ENCODE measurements at regions not wholly inside any gene's neighbourhood (a gene's known extent, or its start where the extent isn't known, plus 50 kb on each side); places are given as distances from the start of the nearest gene placed in this dataset.

DNA sequence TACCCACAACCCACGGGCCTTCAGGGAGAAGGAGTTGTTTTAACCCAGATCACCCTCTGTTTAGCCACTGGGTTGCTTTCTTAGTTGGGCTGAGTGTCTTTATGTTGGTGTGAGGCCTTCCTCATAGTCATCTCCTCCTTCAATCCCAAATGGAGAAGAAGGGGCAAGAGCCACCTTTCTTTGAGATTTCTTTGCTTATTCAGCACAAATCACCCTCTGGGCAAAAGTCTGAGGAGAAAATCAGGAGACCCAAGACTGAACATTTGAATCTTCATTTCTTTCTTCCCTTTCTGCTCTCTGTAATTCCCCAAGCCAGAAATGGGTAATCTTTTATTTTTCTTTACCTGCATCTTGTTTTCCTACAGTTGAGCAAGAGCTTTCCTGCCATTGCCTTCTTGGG, 329.0 kb downstream of the TLE4 start:
- Histone ChIP-seq H3K9me3 (no peaks in the 10 kb centered on the region), H3K4me3 (no peak overlapping the region), H3K4me1 (no peaks in the 10 kb centered on the region), H3K36me3 (no peaks in the 10 kb centered on the region), H3K27ac (no peak overlapping the region), H3K27me3 (no peaks in the 10 kb centered on the region)
- TF ChIP-seq POLR2AphosphoS5 (IDR thresholded peaks at IDR 0.05) (no peak), POLR2A (IDR thresholded peaks at IDR 0.05) (no peak), EP300 (IDR thresholded peaks at IDR 0.05) (no peak)
- TF ChIP-seq, protein P1, sequence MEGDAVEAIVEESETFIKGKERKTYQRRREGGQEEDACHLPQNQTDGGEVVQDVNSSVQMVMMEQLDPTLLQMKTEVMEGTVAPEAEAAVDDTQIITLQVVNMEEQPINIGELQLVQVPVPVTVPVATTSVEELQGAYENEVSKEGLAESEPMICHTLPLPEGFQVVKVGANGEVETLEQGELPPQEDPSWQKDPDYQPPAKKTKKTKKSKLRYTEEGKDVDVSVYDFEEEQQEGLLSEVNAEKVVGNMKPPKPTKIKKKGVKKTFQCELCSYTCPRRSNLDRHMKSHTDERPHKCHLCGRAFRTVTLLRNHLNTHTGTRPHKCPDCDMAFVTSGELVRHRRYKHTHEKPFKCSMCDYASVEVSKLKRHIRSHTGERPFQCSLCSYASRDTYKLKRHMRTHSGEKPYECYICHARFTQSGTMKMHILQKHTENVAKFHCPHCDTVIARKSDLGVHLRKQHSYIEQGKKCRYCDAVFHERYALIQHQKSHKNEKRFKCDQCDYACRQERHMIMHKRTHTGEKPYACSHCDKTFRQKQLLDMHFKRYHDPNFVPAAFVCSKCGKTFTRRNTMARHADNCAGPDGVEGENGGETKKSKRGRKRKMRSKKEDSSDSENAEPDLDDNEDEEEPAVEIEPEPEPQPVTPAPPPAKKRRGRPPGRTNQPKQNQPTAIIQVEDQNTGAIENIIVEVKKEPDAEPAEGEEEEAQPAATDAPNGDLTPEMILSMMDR (IDR thresholded peaks at IDR 0.05), result no peak
- 86% methylated on average over 1 of the region's 1 CpG; no CpG with 5 or more reads in 1 of the 2 donors for WGBS, 2 donors (ENCODE audit: low coverage in 1 of 2)
- ATAC-seq, result no peak

DNA sequence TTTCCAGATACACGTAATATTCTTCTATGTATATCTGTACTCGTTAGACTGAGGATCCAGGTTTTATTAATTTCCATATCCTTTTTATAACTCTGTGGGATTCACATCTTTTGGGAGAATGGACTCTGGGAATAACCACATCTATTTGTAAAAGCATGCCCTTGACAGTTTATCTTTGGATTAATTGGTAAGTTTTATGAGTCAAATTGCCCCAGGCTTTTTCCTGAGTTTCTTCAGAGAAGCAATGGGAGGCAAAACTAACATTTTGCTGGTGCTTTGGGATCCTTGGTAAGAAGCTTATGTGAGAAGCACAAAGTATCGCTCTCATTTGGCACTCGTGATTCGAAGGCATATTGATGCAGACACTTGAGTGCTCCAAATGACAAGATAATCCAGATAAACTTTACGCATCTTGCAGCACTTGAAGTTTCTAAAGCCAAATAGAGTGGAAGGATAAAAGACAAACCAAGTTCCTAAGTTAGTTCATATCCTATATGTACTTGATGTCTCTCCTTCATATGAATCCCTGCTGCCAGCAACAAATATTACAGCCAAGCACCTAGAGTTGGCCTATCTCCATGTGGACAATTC, 324.7 kb downstream of the TLE4 start:
- Histone ChIP-seq H3K27ac (no peak overlapping the region), H3K4me1 (no peaks in the 10 kb centered on the region), H3K9me3 (no peaks in the 10 kb centered on the region), H3K27me3 (no peaks in the 10 kb centered on the region), H3K36me3 (no peaks in the 10 kb centered on the region), H3K4me3 (no peak overlapping the region)
- no peak for ATAC-seq
- TF ChIP-seq, protein P1 (IDR thresholded peaks at IDR 0.05), result no peak
- TF ChIP-seq POLR2AphosphoS5 (IDR thresholded peaks at IDR 0.05) (no peak), EP300 (IDR thresholded peaks at IDR 0.05) (no peak), POLR2A (IDR thresholded peaks at IDR 0.05) (no peak)
- WGBS, 2 donors (ENCODE audit: low coverage in 1 of 2), result 89 to 92% methylated on average over 5 to 6 of the region's 6 CpGs

DNA sequence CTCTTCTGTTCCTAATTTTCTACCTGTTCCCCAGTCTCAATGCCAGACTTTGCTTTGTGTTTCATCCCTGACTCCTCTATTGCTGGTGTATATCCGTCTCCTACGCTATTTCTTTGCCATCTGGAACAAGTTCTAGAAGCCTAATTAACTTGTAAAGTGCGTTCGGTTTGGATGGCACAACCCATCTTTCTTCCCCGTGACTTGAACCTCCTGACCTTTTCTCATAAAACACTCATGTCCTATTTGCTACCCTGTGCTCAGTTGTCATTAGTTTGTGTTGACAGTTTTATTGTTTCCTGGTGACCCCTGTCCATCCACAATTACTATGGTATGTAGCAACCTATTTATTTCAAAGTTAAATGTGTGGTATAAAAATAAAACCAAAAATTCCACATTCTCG, 323.5 kb downstream of the TLE4 start:
- no peaks in the 10 kb centered on the region for H3K36me3 ChIP-seq
- TF ChIP-seq, protein P1 (IDR thresholded peaks at IDR 0.05), result no peak
- no peak for TF ChIP-seq EP300 (IDR thresholded peaks at IDR 0.05)
- TF ChIP-seq POLR2A (IDR thresholded peaks at IDR 0.05), result no peak
- no peak for TF ChIP-seq POLR2AphosphoS5 (IDR thresholded peaks at IDR 0.05)
- no peaks in the 10 kb centered on the region for H3K4me1 ChIP-seq
- 66 to 92% methylated on average over 6 of the region's 6 CpGs for WGBS, 2 donors (ENCODE audit: low coverage in 1 of 2)
- H3K9me3 ChIP-seq, result no peaks in the 10 kb centered on the region
- no peak overlapping the region for H3K27ac ChIP-seq
- no peak for ATAC-seq
- no peak overlapping the region for H3K4me3 ChIP-seq
- no peaks in the 10 kb centered on the region for H3K27me3 ChIP-seq

DNA sequence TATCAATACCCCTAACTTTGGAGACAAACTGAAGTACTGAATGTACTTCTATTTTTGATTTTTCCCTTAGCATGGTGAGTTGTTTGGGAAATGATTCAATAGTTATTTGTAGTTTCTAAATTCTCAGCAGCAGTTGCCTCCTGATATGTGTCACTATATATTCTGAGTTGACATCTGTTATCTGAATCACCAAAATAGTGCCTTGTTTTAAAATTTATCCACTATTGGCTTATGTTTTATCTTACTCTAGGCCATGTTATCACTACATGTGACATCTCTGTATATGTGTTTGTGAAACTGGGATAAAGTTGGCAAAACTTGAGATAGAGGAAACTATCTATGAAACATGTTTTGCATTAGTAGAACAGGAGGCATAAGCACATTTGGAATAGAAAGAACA, 317.6 kb downstream of the TLE4 start:
- no peaks in the 10 kb centered on the region for H3K36me3 ChIP-seq
- H3K9me3 ChIP-seq, result no peaks in the 10 kb centered on the region
- no peak overlapping the region for H3K4me3 ChIP-seq
- ATAC-seq, result no peak
- no peak overlapping the region for H3K27ac ChIP-seq
- H3K4me1 ChIP-seq, result peaks cover 0 to 3% (median 0%) of the 10 kb centered on the region in 3 donors
- H3K27me3 ChIP-seq, result no peaks in the 10 kb centered on the region
- no peak for TF ChIP-seq EP300 (IDR thresholded peaks at IDR 0.05)
- TF ChIP-seq POLR2A (IDR thresholded peaks at IDR 0.05), result no peak
- no peak for TF ChIP-seq POLR2AphosphoS5 (IDR thresholded peaks at IDR 0.05)
- TF ChIP-seq, protein P1 (IDR thresholded peaks at IDR 0.05), result no peak

DNA sequence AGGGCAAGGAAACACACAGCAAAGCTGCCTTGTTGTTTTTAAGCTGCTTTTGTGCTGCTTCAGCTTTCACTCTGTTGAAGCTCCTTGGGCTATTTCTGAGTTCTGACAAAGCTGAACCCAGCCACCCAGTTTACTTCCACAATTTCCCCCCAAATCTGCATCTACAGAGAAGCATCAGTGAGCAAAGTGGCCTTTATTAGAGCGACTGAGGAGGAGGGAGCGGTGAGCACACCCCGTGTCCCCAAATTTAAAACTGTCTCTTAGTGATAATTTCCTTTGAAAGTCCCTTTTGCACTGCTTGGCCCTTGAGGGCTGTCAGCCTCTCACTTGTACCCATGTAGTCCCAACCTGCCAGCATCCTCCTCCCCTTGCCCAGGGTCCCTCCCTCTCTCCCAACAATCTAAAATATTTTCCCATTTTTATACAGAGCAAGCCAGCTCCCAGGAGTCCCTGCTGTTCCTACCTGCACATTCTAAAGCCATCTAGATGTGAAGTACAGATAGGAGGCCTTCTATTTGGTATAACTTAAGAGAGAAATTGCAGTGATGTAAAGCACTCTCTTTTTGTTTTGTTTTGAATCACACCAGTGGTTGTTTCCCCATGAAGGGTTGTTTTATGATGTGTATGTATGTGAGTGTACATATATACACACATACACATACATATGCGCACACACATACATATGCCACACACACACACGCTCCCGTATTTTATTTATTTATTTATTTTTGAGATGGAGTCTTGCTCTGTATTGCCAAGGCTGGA, 313.5 kb downstream of the TLE4 start:
- 91 to 94% methylated on average over 3 to 6 of the region's 6 CpGs for WGBS, 2 donors (ENCODE audit: low coverage in 1 of 2)
- ATAC-seq, result no peak
- Histone ChIP-seq H3K27me3 (no peaks in the 10 kb centered on the region), H3K36me3 (no peaks in the 10 kb centered on the region), H3K27ac (no peak overlapping the region), H3K4me3 (no peak overlapping the region), H3K4me1 (peaks cover 0 to 3% (median 0%) of the 10 kb centered on the region in 3 donors), H3K9me3 (no peaks in the 10 kb centered on the region)
- TF ChIP-seq, protein P1 (IDR thresholded peaks at IDR 0.05), result no peak
- TF ChIP-seq EP300 (IDR thresholded peaks at IDR 0.05) (no peak), POLR2A (IDR thresholded peaks at IDR 0.05) (no peak), POLR2AphosphoS5 (IDR thresholded peaks at IDR 0.05) (no peak)
